Tibial nerve (tissue), 4 donors: ENCODE measurements at regions not wholly inside any gene's neighbourhood (a gene's known extent, or its start where the extent isn't known, plus 50 kb on each side); places are given as distances from the start of the nearest gene placed in this dataset.

Experiments
- DNase-seq, 2 donors: peaks; one replicate each; pipeline ENCODE4 v3.0.0-alpha.2; 2019; ENCODE audit warnings: low spot score in 2 of 2
- H3K27ac ChIP-seq, 4 donors: fragments of 200-600 bp; sonication (generic) in 3 of 4; one replicate each; pipeline ENCODE4 v1.5.1; 2017 to 2019; ENCODE audit warnings: mild to moderate bottlenecking in 1 of 4
- H3K27me3 ChIP-seq, 2 donors: fragments of 200-600 bp; sonication (generic) in 1 of 2; one replicate each; pipeline versions ENCODE4 v1.5.1 to v1.6.0; 2017 to 2019
- H3K36me3 ChIP-seq, 3 donors: fragments of 200-600 bp; sonication (generic); one replicate each; pipeline ENCODE4 v1.5.1; 2018 to 2019
- H3K4me1 ChIP-seq, 4 donors: fragments of 200-600 bp; sonication (generic) in 3 of 4; one replicate each; pipeline ENCODE4 v1.5.1; 2017 to 2019
- H3K4me3 ChIP-seq, 4 donors: fragments of 200-600 bp; sonication (generic) in 3 of 4; one replicate each; pipeline ENCODE4 v1.5.1; 2017 to 2019; ENCODE audit warnings: mild to moderate bottlenecking in 1 of 4, moderate library complexity in 1 of 4
- H3K9me3 ChIP-seq, 4 donors: fragments of 200-600 bp; sonication (generic) in 3 of 4; one replicate each; pipeline ENCODE4 v1.5.1; 2017 to 2019
- EP300 ChIP-seq, 2 donors: sonication (generic); formaldehyde crosslinking; IDR thresholded peaks; one replicate each; pipeline ENCODE4 v1.6.1; 2017; ENCODE audit warnings: antibody characterized with exemption in 2 of 2, mild to moderate bottlenecking in 1 of 2
- POLR2A ChIP-seq, 2 donors: fragments of 450-650 bp; IDR thresholded peaks; one replicate each; pipeline ENCODE4 v1.6.1; 2017; ENCODE audit warnings: antibody characterized with exemption in 2 of 2, mild to moderate bottlenecking in 2 of 2, moderate library complexity in 2 of 2
- WGBS, 2 donors: methylation state at CpG; one replicate each; pipeline ENCODE4 v1.1.5; 2018; 5-methylcytosine and 5-hydroxymethylcytosine counted together
- TF ChIP-seq, protein P1 (sequence below), 5 experiments: fragments of 200-600 bp in 3 of 5; fragments of 450-650 bp in 2 of 5; sonication (generic) in 3 of 5; IDR thresholded peaks; one replicate each; pipeline ENCODE4 v1.5.1; 2016 to 2019; ENCODE audit warnings: antibody characterized with exemption in 5 of 5, mild to moderate bottlenecking in 3 of 5, moderate library complexity in 2 of 5

DNA sequence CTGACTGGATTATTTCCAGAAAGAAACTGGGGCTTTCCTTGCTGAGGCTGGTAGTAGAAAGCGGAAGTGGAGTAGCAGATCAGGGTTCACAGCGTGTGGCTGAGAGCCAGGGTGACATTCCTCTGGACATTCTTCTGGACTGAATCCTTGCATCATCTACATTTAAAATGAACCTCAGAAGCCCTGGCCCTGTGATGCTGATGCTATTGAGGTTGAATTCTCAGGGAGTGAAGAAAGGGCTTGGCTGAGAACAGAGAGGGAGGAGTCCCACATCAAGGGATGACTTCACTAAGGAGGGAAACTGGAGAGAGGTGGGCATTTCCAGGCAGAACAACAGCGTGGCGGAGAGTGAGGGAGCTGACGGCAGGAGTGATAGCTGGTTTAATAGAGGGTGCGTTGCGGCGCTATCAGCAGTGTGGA, 102.3 kb upstream of the LMO4 start:
- peak; percentile 29 to 71 for DNase-seq
- Histone ChIP-seq H3K27me3 (no peaks in the 10 kb centered on the region), H3K4me1 (peaks cover 0 to 32% (median 3%) of the 10 kb centered on the region in 4 donors), H3K36me3 (no peaks in the 10 kb centered on the region), H3K9me3 (no peaks in the 10 kb centered on the region), H3K4me3 (peak overlapping the region in 2 of 4 donors; percentile 1 to 4), H3K27ac (peak overlapping the region in 2 of 4 donors; percentile 72 to 91)
- 12 to 14% methylated on average over 8 of the region's 8 CpGs for WGBS, 2 donors
- TF ChIP-seq, protein P1, sequence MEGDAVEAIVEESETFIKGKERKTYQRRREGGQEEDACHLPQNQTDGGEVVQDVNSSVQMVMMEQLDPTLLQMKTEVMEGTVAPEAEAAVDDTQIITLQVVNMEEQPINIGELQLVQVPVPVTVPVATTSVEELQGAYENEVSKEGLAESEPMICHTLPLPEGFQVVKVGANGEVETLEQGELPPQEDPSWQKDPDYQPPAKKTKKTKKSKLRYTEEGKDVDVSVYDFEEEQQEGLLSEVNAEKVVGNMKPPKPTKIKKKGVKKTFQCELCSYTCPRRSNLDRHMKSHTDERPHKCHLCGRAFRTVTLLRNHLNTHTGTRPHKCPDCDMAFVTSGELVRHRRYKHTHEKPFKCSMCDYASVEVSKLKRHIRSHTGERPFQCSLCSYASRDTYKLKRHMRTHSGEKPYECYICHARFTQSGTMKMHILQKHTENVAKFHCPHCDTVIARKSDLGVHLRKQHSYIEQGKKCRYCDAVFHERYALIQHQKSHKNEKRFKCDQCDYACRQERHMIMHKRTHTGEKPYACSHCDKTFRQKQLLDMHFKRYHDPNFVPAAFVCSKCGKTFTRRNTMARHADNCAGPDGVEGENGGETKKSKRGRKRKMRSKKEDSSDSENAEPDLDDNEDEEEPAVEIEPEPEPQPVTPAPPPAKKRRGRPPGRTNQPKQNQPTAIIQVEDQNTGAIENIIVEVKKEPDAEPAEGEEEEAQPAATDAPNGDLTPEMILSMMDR (IDR thresholded peaks at IDR 0.05), result no peak
- peak in 1 of 2 donors; percentile 61 for TF ChIP-seq EP300 (IDR thresholded peaks at IDR 0.05)
- TF ChIP-seq POLR2A (IDR thresholded peaks at IDR 0.05), result no peak

DNA sequence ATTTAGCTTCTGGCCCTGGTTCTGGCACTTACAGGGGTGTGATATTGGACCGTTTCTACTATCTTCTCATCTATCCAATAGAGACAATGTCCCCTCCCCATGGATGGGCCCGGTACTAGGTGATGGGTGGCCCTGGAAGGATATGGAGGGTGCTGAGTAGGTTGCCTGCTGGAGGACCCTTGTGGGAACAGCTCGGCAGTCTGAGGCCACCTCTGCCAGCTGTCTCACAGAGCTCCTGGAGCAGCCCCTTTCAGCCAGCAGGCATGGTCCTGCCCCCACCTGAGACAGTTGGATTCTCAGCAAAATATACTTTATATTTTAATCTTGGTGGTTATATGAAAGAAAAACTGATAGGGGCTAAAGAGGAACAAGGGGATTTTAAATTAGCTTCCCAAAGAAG, 101.0 kb upstream of the LMO4 start:
- Histone ChIP-seq H3K4me1 (peaks cover 0 to 32% (median 3%) of the 10 kb centered on the region in 4 donors), H3K36me3 (no peaks in the 10 kb centered on the region), H3K27me3 (no peaks in the 10 kb centered on the region), H3K9me3 (no peaks in the 10 kb centered on the region), H3K4me3 (no peak overlapping the region), H3K27ac (peak overlapping the region in 2 of 4 donors; percentile 72 to 91)
- DNase-seq, result no peak
- WGBS, 2 donors, result 88 to 99% methylated on average over 3 of the region's 3 CpGs
- TF ChIP-seq POLR2A (IDR thresholded peaks at IDR 0.05), result no peak
- TF ChIP-seq, protein P1 (IDR thresholded peaks at IDR 0.05), result no peak
- no peak for TF ChIP-seq EP300 (IDR thresholded peaks at IDR 0.05)

DNA sequence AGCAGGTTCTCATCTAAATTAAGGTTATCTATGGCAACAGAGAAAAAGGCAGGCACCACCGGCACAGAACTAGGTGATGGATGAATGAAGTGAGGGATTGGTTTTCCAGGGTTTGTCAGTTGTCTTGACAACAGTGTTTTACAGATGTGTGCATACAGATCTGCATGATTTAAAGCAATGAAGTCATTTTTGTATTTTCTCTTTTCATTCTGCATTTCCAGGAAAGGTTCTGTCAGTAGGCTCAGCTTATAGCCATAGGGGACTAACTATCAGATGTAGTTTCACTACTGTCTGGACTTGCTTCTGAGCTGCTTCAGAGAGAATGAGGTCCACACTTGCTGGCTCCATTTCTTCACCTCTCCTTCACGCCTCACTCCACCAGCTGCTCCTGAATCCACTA, 98.2 kb upstream of the LMO4 start:
- H3K4me1 ChIP-seq, result peaks cover 0 to 18% (median 3%) of the 10 kb centered on the region in 4 donors
- TF ChIP-seq EP300 (IDR thresholded peaks at IDR 0.05) (no peak), POLR2A (IDR thresholded peaks at IDR 0.05) (no peak)
- TF ChIP-seq, protein P1 (IDR thresholded peaks at IDR 0.05), result no peak
- H3K36me3 ChIP-seq, result no peaks in the 10 kb centered on the region
- H3K4me3 ChIP-seq, result no peak overlapping the region
- H3K27ac ChIP-seq, result no peak overlapping the region
- no peak for DNase-seq
- H3K27me3 ChIP-seq, result no peaks in the 10 kb centered on the region
- H3K9me3 ChIP-seq, result no peaks in the 10 kb centered on the region
- 94 to 96% methylated on average over 2 of the region's 2 CpGs for WGBS, 2 donors

DNA sequence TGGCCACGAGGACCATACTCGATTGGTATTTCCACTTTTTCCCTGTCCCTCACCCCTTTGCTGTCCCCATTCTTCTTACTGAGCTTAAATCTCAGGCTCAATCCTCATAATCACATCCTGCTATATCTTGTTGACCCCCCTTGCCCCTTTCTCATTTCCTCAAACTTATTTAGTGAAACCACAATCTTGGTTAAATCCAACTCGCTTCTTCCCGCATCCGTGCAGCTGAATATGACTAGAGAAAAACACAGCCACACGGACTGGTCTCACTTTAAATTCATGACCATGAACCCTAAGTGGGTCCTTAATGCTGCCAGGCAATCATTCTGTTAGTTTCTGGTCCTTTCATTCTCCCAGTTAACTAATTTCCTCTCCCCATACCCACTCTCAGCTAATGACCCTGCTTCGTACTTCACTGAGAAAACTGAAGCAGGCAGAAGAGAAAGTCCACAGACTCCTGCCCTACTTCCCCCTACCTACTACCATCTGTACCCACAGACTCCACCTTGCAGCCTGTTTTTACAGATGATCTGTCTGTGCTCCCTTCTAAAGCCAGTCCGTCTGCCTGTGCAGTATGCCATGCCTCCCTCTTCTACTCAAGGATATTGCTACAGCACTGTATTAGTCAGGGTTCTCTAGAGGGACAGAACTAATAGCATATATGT, 96.8 kb upstream of the LMO4 start:
- Histone ChIP-seq H3K27me3 (no peaks in the 10 kb centered on the region), H3K27ac (no peak overlapping the region), H3K36me3 (no peaks in the 10 kb centered on the region), H3K9me3 (no peaks in the 10 kb centered on the region), H3K4me1 (peaks cover 0 to 6% (median 3%) of the 10 kb centered on the region in 4 donors), H3K4me3 (no peak overlapping the region)
- WGBS, 2 donors, result 84 to 87% methylated on average over 8 of the region's 8 CpGs
- DNase-seq, result no peak
- TF ChIP-seq, protein P1 (IDR thresholded peaks at IDR 0.05), result no peak
- TF ChIP-seq EP300 (IDR thresholded peaks at IDR 0.05), result no peak
- TF ChIP-seq POLR2A (IDR thresholded peaks at IDR 0.05), result no peak

DNA sequence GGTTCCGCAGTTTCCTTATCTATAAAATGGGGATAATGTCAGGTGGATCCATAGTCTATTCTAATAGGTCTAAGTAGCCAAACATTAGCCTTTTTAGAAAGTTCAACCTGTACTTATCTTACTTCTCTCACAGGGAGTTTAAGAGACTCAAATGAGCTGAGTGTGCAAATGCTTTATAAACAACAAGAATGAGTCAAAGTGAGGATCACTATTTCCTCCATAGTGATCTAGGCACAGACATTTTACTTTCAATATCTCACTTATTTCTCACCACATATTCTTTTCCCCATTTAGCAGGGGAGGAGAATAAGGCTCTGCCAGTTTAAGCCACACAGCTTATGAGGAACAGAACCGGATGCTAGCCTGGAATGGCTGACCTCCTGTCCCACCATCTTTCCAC, 92.1 kb upstream of the LMO4 start:
- Histone ChIP-seq H3K27me3 (no peaks in the 10 kb centered on the region), H3K36me3 (no peaks in the 10 kb centered on the region), H3K9me3 (no peaks in the 10 kb centered on the region), H3K4me1 (no peaks in the 10 kb centered on the region), H3K4me3 (no peak overlapping the region), H3K27ac (no peak overlapping the region)
- DNase-seq, result no peak
- TF ChIP-seq, protein P1 (IDR thresholded peaks at IDR 0.05), result no peak
- WGBS, 2 donors, result 84 to 93% methylated on average over 2 of the region's 2 CpGs
